Inferior parietal cortex (tissue), 1 donor: ENCODE measurements at regions not wholly inside any gene's neighbourhood (a gene's known extent, or its start where the extent isn't known, plus 50 kb on each side); places are given as distances from the start of the nearest gene placed in this dataset.

Source experiments
- DNase-seq: peaks from one replicate; pipeline ENCODE4 v3.0.0-alpha.2; 2016; ENCODE audit errors: extremely low spot score

DNA sequence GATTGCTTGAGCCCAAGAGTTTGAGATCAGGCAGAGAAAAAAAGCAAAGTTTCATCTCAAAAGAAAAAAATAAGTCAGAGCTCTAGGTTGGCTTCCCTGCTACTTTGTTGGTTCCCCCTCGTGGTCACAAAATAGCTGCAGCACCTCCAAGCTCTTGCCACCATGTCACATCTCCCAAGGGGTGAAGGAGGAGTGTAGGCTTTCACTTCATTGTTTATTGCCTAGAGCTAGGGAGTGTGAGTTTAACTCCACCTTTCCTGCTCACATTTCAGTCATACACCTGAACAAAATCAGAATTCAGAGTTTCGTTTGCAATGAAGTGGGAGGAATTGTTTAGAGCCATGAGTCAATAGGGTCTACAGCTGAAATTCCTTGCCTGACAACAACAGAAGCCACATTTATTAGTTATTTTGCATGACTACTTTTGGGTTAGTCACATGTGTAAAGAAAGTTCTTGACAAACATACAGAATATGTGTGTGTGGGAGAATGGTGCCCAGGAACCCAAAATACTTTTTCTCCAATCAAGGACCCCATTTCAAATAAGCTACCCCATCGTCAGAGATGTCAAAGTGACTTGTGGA, 56.2 kb upstream of the UFL1 start:
- no peak for DNase-seq

DNA sequence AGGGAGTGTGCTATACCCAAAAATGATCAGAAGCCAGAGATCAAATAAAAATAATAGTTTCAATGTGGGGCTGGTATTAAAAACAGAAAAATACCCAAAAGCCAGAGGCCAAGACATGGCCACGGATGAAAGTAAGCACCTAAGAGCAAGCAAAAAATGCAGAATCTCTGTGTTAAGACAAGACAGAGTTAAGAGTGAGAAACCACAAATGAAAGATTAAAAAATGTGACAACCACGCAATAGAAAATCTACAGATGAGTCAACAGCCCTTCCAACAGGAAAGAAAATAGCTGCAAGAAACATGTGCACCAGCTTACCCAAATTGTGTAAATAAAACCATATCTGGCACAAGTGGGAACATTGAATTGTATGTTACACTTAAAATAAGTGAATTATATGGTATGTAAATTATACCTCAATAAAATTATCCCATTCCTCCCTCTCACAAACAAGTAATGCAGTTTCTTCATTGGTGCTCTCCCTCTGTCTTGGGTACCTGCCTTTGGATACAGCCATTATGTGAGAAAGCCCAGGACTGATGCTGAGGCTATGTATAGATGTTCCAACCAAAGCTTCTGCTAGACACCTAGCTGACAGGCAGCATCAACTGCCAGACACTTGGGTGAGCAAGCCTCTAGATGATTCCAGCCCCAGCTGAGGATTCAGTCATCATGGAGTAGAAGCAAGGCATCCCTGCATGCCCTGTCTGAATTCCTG, 55.3 kb upstream of the UFL1 start:
- DNase-seq: no peak

DNA sequence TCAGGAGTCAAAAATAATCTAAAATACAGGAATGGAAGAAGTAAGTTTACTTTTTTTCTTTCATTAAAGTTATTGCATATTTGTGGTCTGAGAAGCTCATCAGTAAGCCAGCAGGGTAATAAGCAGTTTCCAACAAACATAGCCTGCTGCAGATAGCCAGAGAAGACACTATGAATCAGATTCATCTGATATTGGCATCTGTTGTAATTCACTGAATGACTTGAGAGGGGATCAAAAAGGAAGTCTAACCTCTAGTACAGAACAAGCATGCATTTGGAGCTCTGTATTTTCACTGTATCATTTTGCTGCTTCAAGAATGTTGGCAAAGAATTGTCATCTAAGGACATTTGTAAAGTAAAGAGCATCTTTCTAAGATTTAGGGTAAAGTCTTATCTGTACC, 53.8 kb upstream of the UFL1 start:
- DNase-seq: no peak

DNA sequence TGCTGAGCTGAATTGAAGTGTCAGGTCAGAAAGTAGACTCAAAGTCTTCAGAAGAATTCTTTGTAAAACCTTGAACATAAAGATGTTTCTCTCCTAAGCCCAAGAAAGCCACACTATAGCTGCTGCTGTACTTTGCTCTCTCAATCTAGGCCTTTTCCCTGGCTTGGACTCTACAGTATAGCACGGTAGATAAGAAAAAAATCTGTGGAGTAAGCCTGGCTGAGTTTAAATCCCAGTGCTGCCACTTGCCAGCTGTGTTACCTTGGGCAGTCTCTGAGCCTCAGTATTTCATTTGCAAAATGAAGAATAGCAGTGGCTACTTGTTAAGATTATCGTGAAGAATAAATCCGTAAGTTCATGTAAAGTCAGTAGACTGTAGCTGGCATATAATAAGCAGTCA, 53.3 kb upstream of the UFL1 start:
- DNase-seq: no peak

DNA sequence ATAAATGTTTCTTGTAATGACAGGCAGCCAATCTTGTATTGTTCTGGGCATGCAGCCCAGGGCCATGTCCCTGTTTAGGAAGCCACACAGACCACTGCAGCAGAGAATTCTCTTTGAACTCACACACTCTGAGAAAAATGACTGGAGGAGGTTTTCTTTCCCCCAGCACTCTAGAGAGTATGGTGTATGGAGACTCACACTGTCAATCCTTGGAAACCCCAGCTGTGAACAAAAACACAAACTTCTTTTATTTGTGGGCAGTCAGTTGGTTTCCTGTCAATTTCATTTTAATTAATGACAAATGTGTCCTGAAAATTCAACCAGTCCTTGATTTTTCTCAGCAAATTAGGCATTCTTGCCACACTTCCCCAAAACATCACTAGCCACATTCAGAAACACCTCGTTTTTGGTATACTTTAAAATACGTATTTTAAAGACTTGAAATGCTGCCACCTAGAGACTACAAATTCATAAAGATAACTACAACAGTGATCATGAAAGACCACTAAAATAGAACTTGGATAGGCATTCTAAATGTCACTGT, 52.9 kb upstream of the UFL1 start:
- peak; percentile 63 for DNase-seq

DNA sequence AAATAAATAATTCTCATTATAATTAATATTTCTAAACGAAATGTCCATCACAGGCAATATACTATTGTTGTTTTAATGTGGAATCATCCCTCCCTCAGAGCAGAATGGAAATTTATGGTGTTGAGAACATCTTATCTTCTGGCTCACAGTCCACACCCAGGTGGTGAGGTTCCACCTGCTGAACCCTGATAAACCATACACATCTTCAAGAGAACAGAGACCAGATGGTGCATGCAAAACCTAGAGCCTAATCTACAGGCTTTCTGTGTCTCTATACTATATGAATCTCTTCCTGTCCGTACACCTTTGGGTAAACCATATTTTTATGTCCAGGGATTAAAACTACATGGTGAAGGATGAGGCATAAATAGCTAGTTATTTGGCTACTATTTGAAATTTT, 52.3 kb upstream of the UFL1 start:
- no peak for DNase-seq

DNA sequence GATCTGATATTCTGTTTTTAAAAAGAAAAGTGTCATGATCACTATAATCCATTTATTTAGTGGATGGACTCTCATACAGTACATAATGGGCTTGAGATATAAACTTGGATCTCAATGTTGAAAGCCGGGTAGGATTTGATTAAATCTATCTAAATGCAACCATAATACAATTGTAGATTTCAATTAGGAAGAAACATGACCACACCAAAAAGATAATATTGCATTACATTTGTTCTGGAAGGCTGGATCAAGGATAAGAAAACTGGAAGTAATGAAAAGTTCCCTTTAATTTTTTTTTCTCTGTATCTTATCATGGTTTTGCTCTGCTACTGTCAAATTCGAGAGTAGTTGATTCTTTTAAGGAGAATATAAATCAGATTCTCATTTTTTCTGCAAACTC, 51.3 kb upstream of the UFL1 start:
- no peak for DNase-seq
